HG02623 (cell line): ENCODE measurements at regions not wholly inside any gene's neighbourhood (a gene's known extent, or its start where the extent isn't known, plus 50 kb on each side); places are given as distances from the start of the nearest gene placed in this dataset.

Experiments used
- ATAC-seq: cut with Tn5 transposase; IDR thresholded peaks from one replicate; pipeline ENCODE4 v1.9.1; 2021; ENCODE audit warnings: moderate library complexity; ENCODE audit not compliant: unreplicated experiment

- ATAC-seq: no peak
These were observed 168.9 kb downstream of the ERCC6L2 start for GRCh38 chr9:96044401-96044800.

GRCh38 chr9:96040591-96041461, 165.3 kb downstream of the ERCC6L2 start:
- no peak for ATAC-seq

- no peak for ATAC-seq
These were observed 163.4 kb downstream of the ERCC6L2 start for GRCh38 chr9:96038914-96039313.

GRCh38 chr9:96038271-96038670, 162.8 kb downstream of the ERCC6L2 start:
- ATAC-seq: no peak

- ATAC-seq: no peak
These were observed 159.1 kb downstream of the ERCC6L2 start for GRCh38 chr9:96034553-96035122.

- no peak for ATAC-seq
These were observed 158.4 kb downstream of the ERCC6L2 start for GRCh38 chr9:96033896-96034295.

- ATAC-seq: no peak
These were observed 156.5 kb downstream of the ERCC6L2 start for GRCh38 chr9:96031916-96032534.

GRCh38 chr9:96031366-96031824, 155.9 kb downstream of the ERCC6L2 start:
- no peak for ATAC-seq

GRCh38 chr9:96029722-96030530, 154.4 kb downstream of the ERCC6L2 start:
- no peak for ATAC-seq

GRCh38 chr9:96027251-96028131, 152.0 kb downstream of the ERCC6L2 start:
- ATAC-seq: no peak

- ATAC-seq: no peak
These were observed 151.2 kb downstream of the ERCC6L2 start for GRCh38 chr9:96026655-96027213.

GRCh38 chr9:96025995-96026602, 150.6 kb downstream of the ERCC6L2 start:
- ATAC-seq: no peak

GRCh38 chr9:96023486-96023885, 148.0 kb downstream of the ERCC6L2 start:
- no peak for ATAC-seq

- ATAC-seq: no peak
These were observed 147.1 kb downstream of the ERCC6L2 start for GRCh38 chr9:96022445-96023051.

- ATAC-seq: no peak
These were observed 146.3 kb downstream of the ERCC6L2 start for GRCh38 chr9:96021551-96022444.

- no peak for ATAC-seq
These were observed 145.5 kb downstream of the ERCC6L2 start for GRCh38 chr9:96020792-96021550.

GRCh38 chr9:96020300-96020791, 144.9 kb downstream of the ERCC6L2 start:
- ATAC-seq: no peak
